NOMO-1 (cell line): ENCODE measurements at regions not wholly inside any gene's neighbourhood (a gene's known extent, or its start where the extent isn't known, plus 50 kb on each side); places are given as distances from the start of the nearest gene placed in this dataset.
"Not testable (repeated sequence)": the region's sequence is repeated elsewhere in the genome, so short reads cannot be mapped to it uniquely, and the experiment has no call there.

Experiments used
- DNase-seq, 2 experiments: peaks; one replicate each; lab custom pipeline; 2025; ENCODE audit not compliant: unreplicated experiment in 2 of 2; lab: John Stamatoyannopoulos, UW

DNA sequence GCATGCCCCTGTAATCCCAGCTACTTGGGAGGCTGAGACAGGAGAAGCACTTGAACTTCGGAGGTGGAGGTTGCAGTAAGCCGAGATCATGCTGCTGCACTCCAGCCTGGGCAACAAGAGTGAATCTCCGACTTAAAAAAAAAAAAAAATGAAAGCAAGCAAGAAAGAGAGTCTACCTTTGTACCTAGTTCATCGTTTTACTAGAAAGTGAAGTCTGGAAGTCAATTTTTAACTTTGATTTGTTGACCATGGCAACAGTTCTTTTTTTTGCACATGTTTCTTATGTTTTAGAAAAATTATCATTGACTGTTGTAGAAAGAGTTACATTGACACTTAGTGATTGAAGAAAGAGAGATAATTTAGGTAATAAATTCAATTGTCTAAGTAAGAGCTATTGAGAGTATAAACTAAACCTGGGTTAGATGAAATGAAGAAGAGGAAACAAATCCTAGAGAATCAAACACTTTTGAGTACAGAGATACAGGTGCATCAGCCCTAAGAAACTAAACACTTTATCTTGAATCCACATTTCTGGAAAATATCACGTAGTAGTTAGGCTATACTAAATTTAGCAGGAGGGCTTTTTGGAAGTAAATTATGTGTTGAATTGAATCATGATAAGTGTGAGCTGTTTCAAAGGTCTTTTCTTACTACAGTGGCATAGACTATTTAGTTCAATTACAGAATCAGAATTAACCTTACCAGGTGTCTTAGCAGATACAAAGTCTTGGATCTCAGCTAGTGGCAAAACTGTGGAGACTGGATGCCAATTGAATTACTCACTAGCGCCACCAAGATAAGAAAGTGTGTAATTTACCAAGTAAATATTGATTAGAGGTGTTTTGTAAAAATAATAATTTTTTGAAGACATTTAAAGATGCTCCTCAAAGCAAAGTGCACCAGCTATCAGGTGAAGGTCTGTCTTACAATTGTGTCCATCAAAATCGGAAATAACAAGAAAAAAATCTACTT lies 303.4 kb upstream of the NRXN1 start:
- no peak for DNase-seq

DNA sequence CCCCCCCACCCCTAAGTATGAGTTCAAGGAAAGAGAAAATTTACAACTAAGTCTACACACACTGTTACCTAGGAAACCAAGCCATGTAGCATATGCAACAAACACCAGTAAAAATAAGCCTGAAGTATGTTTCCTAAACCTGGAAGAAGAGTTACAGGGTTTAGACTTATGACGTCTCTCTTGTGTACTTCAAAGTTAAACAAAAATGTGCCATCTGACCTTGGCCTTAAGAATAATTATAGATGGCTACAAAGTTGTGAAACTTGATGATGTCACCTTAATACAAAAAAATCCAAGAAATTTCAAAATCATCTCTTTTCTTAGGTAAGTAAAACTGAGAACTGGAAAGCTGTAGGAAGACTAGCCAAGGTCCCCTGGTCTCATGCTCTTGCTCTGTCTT lies 297.6 kb upstream of the NRXN1 start:
- no peak for DNase-seq

- DNase-seq = no peak
Observed at GRCh38 chr2:51324051-51324450, 292.1 kb upstream of the NRXN1 start.

- no peak for DNase-seq
Observed at GRCh38 chr2:51322613-51323012, 290.7 kb upstream of the NRXN1 start.

DNA sequence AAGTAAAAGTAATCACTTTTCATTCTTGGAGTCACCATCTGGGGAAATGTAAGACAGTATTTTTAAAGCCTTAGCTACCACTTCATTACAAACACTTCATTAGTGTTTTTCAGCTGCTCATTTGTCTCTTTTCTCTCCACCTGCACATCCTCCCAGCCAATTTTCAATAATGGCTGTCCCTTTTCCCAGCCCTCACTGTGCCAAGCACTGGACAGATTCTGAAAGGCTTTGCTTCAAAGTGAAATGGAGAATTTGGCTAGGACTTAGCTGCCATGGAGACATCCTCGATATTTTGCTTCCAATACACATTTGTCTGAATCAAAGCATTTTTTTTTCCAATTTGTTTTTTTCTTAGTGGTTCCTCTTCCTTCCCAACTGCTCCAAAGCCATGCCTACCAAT lies 272.4 kb upstream of the NRXN1 start:
- DNase-seq = no peak

DNA sequence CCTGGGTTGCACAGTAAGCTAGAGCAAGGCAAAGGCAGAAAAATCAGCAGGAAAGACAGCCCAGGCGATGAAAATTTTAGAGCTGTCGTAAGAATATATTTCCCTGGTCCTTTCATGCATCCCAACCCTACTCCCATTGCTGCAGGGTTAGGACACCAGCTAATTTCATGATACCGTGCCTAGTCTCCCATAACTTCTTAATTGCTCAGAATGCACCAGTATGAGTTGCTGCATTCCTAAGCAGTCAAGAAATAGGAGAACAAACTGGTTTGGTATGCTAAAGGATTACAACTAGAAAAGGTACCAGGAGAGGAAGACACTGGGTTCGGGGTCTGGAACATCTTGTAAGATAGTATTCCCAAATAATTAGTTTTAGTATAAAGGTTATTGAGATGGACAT lies 269.4 kb upstream of the NRXN1 start:
- no peak for DNase-seq

DNA sequence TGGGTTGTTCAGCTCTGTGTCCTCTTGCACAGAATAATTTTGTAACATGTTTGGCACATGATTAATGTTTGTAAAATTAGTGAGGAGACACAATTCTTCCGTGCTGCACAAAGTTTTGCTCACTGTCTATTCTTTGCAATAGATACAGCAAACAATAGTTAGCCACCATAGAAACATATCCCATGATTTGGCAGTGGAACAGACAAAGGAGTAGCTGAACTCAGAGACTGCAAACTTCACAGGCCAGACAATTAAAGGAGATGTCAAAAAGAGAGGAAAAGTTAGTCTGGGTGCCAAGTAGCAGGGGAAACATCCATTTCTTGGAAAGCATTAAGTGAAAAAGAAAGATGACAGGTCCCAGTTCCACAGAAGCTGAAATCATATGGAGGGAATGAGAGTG lies 267.4 kb upstream of the NRXN1 start:
- no peak for DNase-seq

- DNase-seq = no peak
Observed at GRCh38 chr2:51297488-51297887, 265.6 kb upstream of the NRXN1 start.

- no peak for DNase-seq
Observed at GRCh38 chr2:51293566-51294200, 261.8 kb upstream of the NRXN1 start.

- no peak for DNase-seq
Observed at GRCh38 chr2:51291762-51292551, 260.0 kb upstream of the NRXN1 start.

GRCh38 chr2:51290725-51291124 lies 258.8 kb upstream of the NRXN1 start:
- DNase-seq = no peak

- DNase-seq = no peak
Observed at GRCh38 chr2:51289045-51289444, 257.1 kb upstream of the NRXN1 start.

DNA sequence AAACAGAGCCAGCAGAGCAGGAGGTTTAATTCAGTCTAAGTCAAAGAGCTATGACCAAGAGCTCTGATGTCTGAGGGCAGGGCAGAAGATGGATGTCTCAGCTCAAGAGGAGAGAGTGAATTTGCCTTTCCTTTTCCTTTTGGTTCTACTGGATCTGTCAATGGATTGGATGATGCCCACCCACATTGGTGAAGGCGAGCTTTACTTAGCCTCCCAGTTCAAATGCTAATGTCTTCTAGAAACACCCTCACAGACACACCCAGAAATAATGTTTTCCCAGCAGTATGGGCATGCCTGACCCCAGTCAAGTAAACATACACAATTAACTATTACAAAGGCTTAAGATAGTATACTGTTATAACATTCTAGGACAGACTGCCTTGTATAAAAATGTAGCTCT lies 236.3 kb upstream of the NRXN1 start:
- no peak for DNase-seq

DNA sequence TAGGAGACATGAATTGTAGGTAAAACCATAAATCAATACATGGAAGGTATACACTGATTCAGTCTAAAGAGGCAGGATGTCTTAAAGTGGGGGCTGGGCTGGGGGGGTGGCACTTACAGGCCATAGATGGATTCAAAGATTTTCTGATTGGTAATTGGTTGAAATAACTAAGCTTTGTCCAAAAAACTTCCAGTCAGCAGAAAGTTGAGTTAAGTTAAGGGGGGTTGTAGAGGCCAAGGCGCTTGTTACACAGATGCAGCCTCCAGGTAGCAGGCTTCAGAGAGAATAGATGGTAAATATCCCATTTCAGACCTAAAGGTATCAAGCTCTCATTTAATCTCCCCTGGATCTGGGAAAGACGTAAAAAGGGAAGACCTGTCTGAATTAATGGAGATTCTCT lies 233.6 kb upstream of the NRXN1 start:
- no peak for DNase-seq

DNA sequence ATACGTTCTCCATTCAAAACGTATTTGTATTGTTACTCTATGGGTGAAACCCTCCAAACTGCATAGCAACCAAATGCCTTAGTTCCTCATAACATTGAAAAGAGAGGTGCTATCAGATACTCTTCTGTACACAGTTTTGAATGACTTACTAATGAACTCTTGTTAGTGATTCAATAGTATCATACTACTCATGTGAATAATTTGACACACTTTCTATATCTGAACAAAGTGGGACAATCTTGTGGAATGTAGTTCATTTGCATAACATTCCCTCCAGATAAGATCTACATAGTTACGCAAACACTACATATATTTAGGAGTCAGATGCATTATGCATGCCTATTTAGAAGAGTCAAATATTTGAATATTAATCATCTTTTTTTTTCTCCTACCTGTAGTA lies 232.0 kb upstream of the NRXN1 start:
- DNase-seq = no peak

DNA sequence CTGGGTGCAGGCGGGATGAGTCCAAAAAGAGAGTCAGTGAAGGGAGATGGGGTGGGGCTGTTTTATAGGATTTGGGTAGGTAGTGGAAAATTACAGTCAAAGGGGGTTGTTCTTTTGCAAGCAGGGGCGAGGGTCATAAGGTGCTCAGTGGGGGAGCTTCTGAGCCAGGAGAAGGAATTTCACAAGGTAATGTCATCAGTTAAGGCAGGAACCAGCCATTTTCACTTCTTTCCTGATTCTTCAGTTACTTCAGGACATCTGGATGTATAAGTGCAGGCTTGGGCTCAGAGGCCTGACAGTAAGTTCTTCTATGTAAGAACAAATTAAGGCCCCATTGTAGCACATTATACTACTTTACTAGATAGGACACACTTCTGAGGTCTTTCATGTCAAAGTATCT lies 231.2 kb upstream of the NRXN1 start:
- DNase-seq = not testable (repeated sequence)

- DNase-seq = no peak
Observed at GRCh38 chr2:51258301-51258700, 226.4 kb upstream of the NRXN1 start.

GRCh38 chr2:51256736-51257135 lies 224.8 kb upstream of the NRXN1 start:
- no peak for DNase-seq

DNA sequence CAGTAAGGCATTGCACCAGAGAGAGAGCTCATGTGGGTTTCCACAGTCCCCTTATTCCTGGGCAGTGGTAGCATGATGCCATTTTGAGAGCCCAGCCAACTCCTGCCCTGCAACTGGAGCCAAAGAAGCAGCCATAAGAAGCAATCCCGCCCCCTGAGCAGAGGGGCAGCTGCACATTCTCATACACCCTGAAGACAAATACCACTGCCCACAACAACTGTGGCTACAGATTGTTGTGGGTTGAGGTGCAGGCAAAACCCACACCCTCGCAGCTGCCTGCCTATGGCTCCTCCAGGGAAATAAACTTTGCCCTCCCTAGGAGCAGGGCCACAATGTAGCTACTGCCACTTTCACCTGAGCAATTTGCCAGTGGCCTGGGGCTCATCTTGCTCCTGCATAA lies 219.4 kb upstream of the NRXN1 start:
- no peak for DNase-seq

- DNase-seq = no peak
Observed at GRCh38 chr2:51247252-51247805, 215.4 kb upstream of the NRXN1 start.

GRCh38 chr2:51243892-51244535 lies 212.1 kb upstream of the NRXN1 start:
- no peak for DNase-seq
